ENCODE measurements at regions not wholly inside any gene's neighbourhood (a gene's known extent, or its start where the extent isn't known, plus 50 kb on each side); places are given as distances from the start of the nearest gene placed in this dataset.

GRCh38 chr1:81660286-81660685, 140.4 kb upstream of the ADGRL2 start:
- intact Hi-C loops (cut with DNase I; ENCODE audit: low total_unique reads) = no loop called here
- DNase-seq = no peak
- no peaks in the 10 kb centered on the region for H3K27me3 ChIP-seq (replicated peaks in 1 of 7)
- no peaks in the 10 kb centered on the region for H3K9me3 ChIP-seq
- no peak overlapping the region for H3K4me3 ChIP-seq
- H3K36me3 ChIP-seq = no peaks in the 10 kb centered on the region
- H3K4me1 ChIP-seq = no peaks in the 10 kb centered on the region
- no peak overlapping the region for H3K27ac ChIP-seq
- TF ChIP-seq CTCF (IDR thresholded peaks at IDR 0.05 in 8 of 11, conservative IDR thresholded peaks at IDR 0.05 in 3 of 11) = no peak
- TF ChIP-seq POLR2A (IDR thresholded peaks at IDR 0.05) = no peak
- TF ChIP-seq POLR2AphosphoS5 (IDR thresholded peaks at IDR 0.05) = no peak

DNA sequence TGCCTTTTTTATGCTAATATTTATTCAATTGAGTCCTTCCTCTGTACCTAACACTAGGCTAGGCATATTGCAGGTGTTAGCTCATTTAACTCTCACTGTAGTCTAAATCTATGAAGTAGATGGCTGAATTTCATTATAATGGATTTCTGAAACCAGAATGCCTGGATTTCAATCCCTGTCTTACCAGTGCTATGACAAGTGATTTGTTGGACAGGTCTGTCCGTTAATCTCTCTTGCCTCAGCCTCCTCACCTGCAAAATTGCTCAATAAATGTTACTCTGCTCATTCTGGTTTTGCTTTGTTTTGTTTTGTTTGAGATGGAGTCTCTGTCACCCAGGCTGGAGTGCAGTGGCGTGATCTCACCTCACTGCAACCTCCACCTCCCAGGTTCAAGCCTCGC, 146.1 kb upstream of the ADGRL2 start:
- H3K36me3 ChIP-seq = no peaks in the 10 kb centered on the region
- no peak overlapping the region for H3K27ac ChIP-seq
- no peaks in the 10 kb centered on the region for H3K4me1 ChIP-seq
- TF ChIP-seq POLR2AphosphoS5 (IDR thresholded peaks at IDR 0.05) = no peak
- no peak for TF ChIP-seq POLR2A (IDR thresholded peaks at IDR 0.05)
- no peak for TF ChIP-seq CTCF (IDR thresholded peaks at IDR 0.05 in 8 of 11, conservative IDR thresholded peaks at IDR 0.05 in 3 of 11)
- H3K9me3 ChIP-seq = no peaks in the 10 kb centered on the region
- intact Hi-C loops (cut with DNase I; ENCODE audit: low total_unique reads) = no loop called here
- 81 to 91% (median 89%) methylated on average over 3 of the region's 3 CpGs for WGBS, 5 donors
- no peak overlapping the region for H3K4me3 ChIP-seq
- DNase-seq = no peak
- H3K27me3 ChIP-seq (replicated peaks in 1 of 7) = no peaks in the 10 kb centered on the region

- Histone ChIP-seq H3K36me3 (no peaks in the 10 kb centered on the region), H3K4me3 (no peak overlapping the region), H3K27me3 (replicated peaks in 1 of 7) (no peaks in the 10 kb centered on the region), H3K4me1 (no peaks in the 10 kb centered on the region), H3K27ac (no peak overlapping the region), H3K9me3 (no peaks in the 10 kb centered on the region)
- WGBS, 5 donors = 67 to 85% (median 73%) methylated on average over 7 to 8 of the region's 8 CpGs
- intact Hi-C loops (cut with DNase I; ENCODE audit: low total_unique reads) = no loop called here
- TF ChIP-seq CTCF (IDR thresholded peaks at IDR 0.05 in 8 of 11, conservative IDR thresholded peaks at IDR 0.05 in 3 of 11) (no peak), POLR2A (IDR thresholded peaks at IDR 0.05) (no peak), POLR2AphosphoS5 (IDR thresholded peaks at IDR 0.05) (no peak)
- no peak for DNase-seq
Measured at GRCh38 chr1:81654147-81654546, 146.6 kb upstream of the ADGRL2 start.

GRCh38 chr1:81650776-81651175, 150.0 kb upstream of the ADGRL2 start:
- intact Hi-C loops (cut with DNase I; ENCODE audit: low total_unique reads) = no loop called here
- H3K4me1 ChIP-seq = no peaks in the 10 kb centered on the region
- H3K4me3 ChIP-seq = no peak overlapping the region
- no peak overlapping the region for H3K27ac ChIP-seq
- no peak for DNase-seq
- no peaks in the 10 kb centered on the region for H3K36me3 ChIP-seq
- H3K9me3 ChIP-seq = no peaks in the 10 kb centered on the region
- TF ChIP-seq CTCF (IDR thresholded peaks at IDR 0.05 in 8 of 11, conservative IDR thresholded peaks at IDR 0.05 in 3 of 11) (no peak), POLR2A (IDR thresholded peaks at IDR 0.05) (no peak), POLR2AphosphoS5 (IDR thresholded peaks at IDR 0.05) (no peak)
- no peaks in the 10 kb centered on the region for H3K27me3 ChIP-seq (replicated peaks in 1 of 7)
